PC-9 (cell line): ENCODE measurements at regions not wholly inside any gene's neighbourhood (a gene's known extent, or its start where the extent isn't known, plus 50 kb on each side); places are given as distances from the start of the nearest gene placed in this dataset.

Source experiments
- CTCF ChIP-seq: fragments of 200-600 bp; sonication (generic); conservative IDR thresholded peaks from 2 replicates; pipeline ENCODE4 v1.6.1; 2017; ENCODE audit warnings: mixed run types, antibody characterized with exemption, mild to moderate bottlenecking, moderate library complexity
- EZH2 ChIP-seq: fragments of 200-600 bp; sonication (generic); IDR thresholded peaks from 2 replicates; pipeline ENCODE4 v1.8.0; 2017; ENCODE audit warnings: antibody characterized with exemption, low read depth

- TF ChIP-seq CTCF, result no peak
- no peak for TF ChIP-seq EZH2
Observed at GRCh38 chr15:92711457-92711831, 55.9 kb upstream of the FAM174B start.
